Cardiac septum (tissue), 1 donor: ENCODE measurements at regions not wholly inside any gene's neighbourhood (a gene's known extent, or its start where the extent isn't known, plus 50 kb on each side); places are given as distances from the start of the nearest gene placed in this dataset.

ENCODE experiments used
- DNase-seq: peaks from one replicate; pipeline ENCODE4 v3.0.0-alpha.2; 2020; ENCODE audit warnings: low spot score
- intact Hi-C: fragments of 100-400 bp; cut with DNase I; formaldehyde crosslinking; loops from one replicate; pipeline ENCODE4 v1.14.0; 2022
- donor health status: DM: no; HTN: no; CAD: no.

- DNase-seq, result no peak
- intact Hi-C loops, result no loop called here
Measured at GRCh38 chr17:6326483-6326882, 108.4 kb downstream of the AIPL1 start.

GRCh38 chr17:6325741-6326140, 109.2 kb downstream of the AIPL1 start:
- intact Hi-C loops, result loop anchor here (2.0 kb wide), 1 partner anchor 15 kb away; no protein-coding TSS in a partner anchor
- no peak for DNase-seq

- intact Hi-C loops, result loop anchor here (2.0 kb wide), 1 partner anchor 16 kb away; no protein-coding TSS in a partner anchor
- DNase-seq, result no peak
Measured at GRCh38 chr17:6325051-6325450, 109.9 kb downstream of the AIPL1 start.

- intact Hi-C loops, result loop anchor here (2.0 kb wide), 1 partner anchor 17 kb away; no protein-coding TSS in a partner anchor
- DNase-seq, result no peak
Measured at GRCh38 chr17:6323626-6324356, 111.1 kb downstream of the AIPL1 start.

- DNase-seq, result no peak
- intact Hi-C loops, result no loop called here
Measured at GRCh38 chr17:6322316-6322715, 112.6 kb downstream of the AIPL1 start.

- intact Hi-C loops, result no loop called here
- DNase-seq, result no peak
Measured at GRCh38 chr17:6314311-6314710, 120.6 kb downstream of the AIPL1 start.

- intact Hi-C loops, result no loop called here
- no peak for DNase-seq
Measured at GRCh38 chr17:6313835-6314234, 121.1 kb downstream of the AIPL1 start.

- intact Hi-C loops, result no loop called here
- no peak for DNase-seq
Measured at GRCh38 chr17:6306820-6307219, 128.1 kb downstream of the AIPL1 start.

GRCh38 chr17:6305613-6306360, 129.1 kb downstream of the AIPL1 start:
- intact Hi-C loops, result no loop called here
- DNase-seq, result no peak

- intact Hi-C loops, result no loop called here
- no peak for DNase-seq
Measured at GRCh38 chr17:6304894-6305612, 129.9 kb downstream of the AIPL1 start.

GRCh38 chr17:6303664-6304063, 131.3 kb downstream of the AIPL1 start:
- no peak for DNase-seq
- intact Hi-C loops, result no loop called here

- intact Hi-C loops, result no loop called here
- DNase-seq, result no peak
Measured at GRCh38 chr17:6299275-6299674, 135.6 kb downstream of the AIPL1 start.

- intact Hi-C loops, result no loop called here
- no peak for DNase-seq
Measured at GRCh38 chr17:6297960-6298359, 137.0 kb downstream of the AIPL1 start.

GRCh38 chr17:6297119-6297518, 137.8 kb downstream of the AIPL1 start:
- no peak for DNase-seq
- intact Hi-C loops, result no loop called here

GRCh38 chr17:6290488-6291196, 144.3 kb downstream of the AIPL1 start:
- intact Hi-C loops, result no loop called here
- DNase-seq, result no peak

- intact Hi-C loops, result no loop called here
- DNase-seq, result no peak
Measured at GRCh38 chr17:6286233-6286632, 148.7 kb downstream of the AIPL1 start.

- DNase-seq, result no peak
- intact Hi-C loops, result no loop called here
Measured at GRCh38 chr17:6285486-6285885, 149.4 kb downstream of the AIPL1 start.

GRCh38 chr17:6279659-6280058, 155.3 kb downstream of the AIPL1 start:
- intact Hi-C loops, result no loop called here
- no peak for DNase-seq

- no peak for DNase-seq
- intact Hi-C loops, result no loop called here
Measured at GRCh38 chr17:6278376-6278775, 156.5 kb downstream of the AIPL1 start.

- intact Hi-C loops, result no loop called here
- no peak for DNase-seq
Measured at GRCh38 chr17:6276711-6277110, 158.2 kb downstream of the AIPL1 start.
